ENCODE measurements at regions not wholly inside any gene's neighbourhood (a gene's known extent, or its start where the extent isn't known, plus 50 kb on each side); places are given as distances from the start of the nearest gene placed in this dataset.

- no peak for DNase-seq
Observed at GRCh38 chr4:73001885-73002284, 67.6 kb downstream of the COX18 start.

- DNase-seq = peak; percentile 5
Observed at GRCh38 chr4:72997409-72997808, 72.1 kb downstream of the COX18 start.

GRCh38 chr4:72994670-72995069 lies 74.8 kb downstream of the COX18 start:
- no peak for DNase-seq

- no peak for DNase-seq
Observed at GRCh38 chr4:72993876-72994275, 75.6 kb downstream of the COX18 start.

GRCh38 chr4:72991873-72992272 lies 77.6 kb downstream of the COX18 start:
- DNase-seq = no peak

GRCh38 chr4:72987741-72988729 lies 81.5 kb downstream of the COX18 start:
- no peak for DNase-seq

GRCh38 chr4:72984351-72984750 lies 85.2 kb downstream of the COX18 start:
- DNase-seq = no peak

- DNase-seq = no peak
Observed at GRCh38 chr4:72983709-72984108, 85.8 kb downstream of the COX18 start.

- no peak for DNase-seq
Observed at GRCh38 chr4:72977936-72978485, 91.5 kb downstream of the COX18 start.

GRCh38 chr4:72975488-72975784 lies 94.1 kb downstream of the COX18 start:
- DNase-seq = peak; percentile 26

GRCh38 chr4:72974694-72975487 lies 94.6 kb downstream of the COX18 start:
- peak; percentile 22 for DNase-seq

- DNase-seq = peak; percentile 57
Observed at GRCh38 chr4:72971572-72971971, 97.9 kb downstream of the COX18 start.

GRCh38 chr4:72970756-72971155 lies 98.8 kb downstream of the COX18 start:
- DNase-seq = no peak

- no peak for DNase-seq
Observed at GRCh38 chr4:72969976-72970375, 99.5 kb downstream of the COX18 start.

GRCh38 chr4:72966652-72967051 lies 102.9 kb downstream of the COX18 start:
- DNase-seq = no peak

- no peak for DNase-seq
Observed at GRCh38 chr4:72959411-72959810, 110.1 kb downstream of the COX18 start.

GRCh38 chr4:72954811-72955210 lies 114.7 kb downstream of the COX18 start:
- DNase-seq = no peak

- DNase-seq = no peak
Observed at GRCh38 chr4:72953571-72953970, 115.9 kb downstream of the COX18 start.

- DNase-seq = no peak
Observed at GRCh38 chr4:72951628-72952027, 117.9 kb downstream of the COX18 start.

GRCh38 chr4:72951147-72951546 lies 118.4 kb downstream of the COX18 start:
- no peak for DNase-seq

- no peak for DNase-seq
Observed at GRCh38 chr4:72948080-72948479, 121.4 kb downstream of the COX18 start.

- no peak for DNase-seq
Observed at GRCh38 chr4:72945719-72946336, 123.7 kb downstream of the COX18 start.

- no peak for DNase-seq
Observed at GRCh38 chr4:72942565-72942964, 127.0 kb downstream of the COX18 start.

Data from fibroblast of skin of right quadriceps (primary cell).